OCI-LY1 (cell line): ENCODE measurements at regions not wholly inside any gene's neighbourhood (a gene's known extent, or its start where the extent isn't known, plus 50 kb on each side); places are given as distances from the start of the nearest gene placed in this dataset.
"Not testable (repeated sequence)": the region's sequence is repeated elsewhere in the genome, so short reads cannot be mapped to it uniquely, and the experiment has no call there.

Source experiments
- H2AFZ ChIP-seq: fragments of 200-600 bp; sonication (generic), shearing (Covaris generic); 2 replicates; pipeline ENCODE4 v1.6.0; 2014; ENCODE audit warnings: antibody characterized with exemption, mild to moderate bottlenecking, low read length
- H3F3A ChIP-seq: fragments of 200-600 bp; sonication (generic), shearing (Covaris generic); 2 replicates; pipeline ENCODE4 v1.6.0; 2014; ENCODE audit warnings: mild to moderate bottlenecking, antibody characterized with exemption, low read length, moderate library complexity; ENCODE audit not compliant: insufficient read depth
- H3K27ac ChIP-seq: fragments of 200-600 bp; sonication (generic); 2 replicates; pipeline ENCODE4 v1.5.1; 2014; ENCODE audit warnings: low read length, mixed run types, mild to moderate bottlenecking, low read depth; ENCODE audit not compliant: poor library complexity, severe bottlenecking
- H3K27me3 ChIP-seq: fragments of 200-600 bp; sonication (generic); 2 replicates; pipeline ENCODE4 v1.6.0; 2014; ENCODE audit warnings: antibody characterized with exemption, mild to moderate bottlenecking, low read length, moderate library complexity; ENCODE audit not compliant: insufficient read depth
- H3K36me3 ChIP-seq: fragments of 200-600 bp; sonication (generic); 2 replicates; pipeline ENCODE4 v1.6.1; 2014; ENCODE audit warnings: mild to moderate bottlenecking, antibody characterized with exemption, low read length, moderate library complexity, mixed read lengths; ENCODE audit not compliant: insufficient read depth
- H3K4me1 ChIP-seq: fragments of 200-600 bp; sonication (generic); 2 replicates; pipeline ENCODE4 v1.5.1; 2014; ENCODE audit warnings: mild to moderate bottlenecking, low read length, moderate library complexity; ENCODE audit not compliant: insufficient read depth, severe bottlenecking
- H3K4me2 ChIP-seq: fragments of 200-600 bp; sonication (generic), shearing (Covaris generic); 2 replicates; pipeline ENCODE4 v1.6.1; 2014; ENCODE audit warnings: low read length
- H3K4me3 ChIP-seq: fragments of 200-600 bp; sonication (generic); 2 replicates; pipeline ENCODE4 v1.5.1; 2014; ENCODE audit warnings: low read length, low read depth, mild to moderate bottlenecking, mixed read lengths; ENCODE audit not compliant: poor library complexity, severe bottlenecking
- H3K79me2 ChIP-seq: fragments of 200-600 bp; shearing (Covaris generic); 2 replicates; pipeline ENCODE4 v1.6.1; 2016; ENCODE audit warnings: mixed run types, low read length, mixed read lengths; ENCODE audit not compliant: insufficient read depth
- H3K9ac ChIP-seq: fragments of 200-600 bp; sonication (generic), shearing (Covaris generic); 2 replicates; pipeline ENCODE4 v1.6.1; 2014; ENCODE audit warnings: mild to moderate bottlenecking, low read length, mixed read lengths
- H3K9me2 ChIP-seq: fragments of 200-600 bp; sonication (generic), shearing (Covaris generic); 2 replicates; pipeline ENCODE4 v1.6.1; 2014; ENCODE audit warnings: low read depth, mild to moderate bottlenecking, low read length, mixed read lengths
- H3K9me3 ChIP-seq: fragments of 200-600 bp; shearing (Covaris generic); 2 replicates; pipeline ENCODE4 v1.6.1; 2014; ENCODE audit warnings: low read length, mixed read lengths
- H4K20me1 ChIP-seq: fragments of 200-600 bp; sonication (generic), shearing (Covaris generic); 2 replicates; pipeline ENCODE4 v1.6.0; 2016; ENCODE audit warnings: mild to moderate bottlenecking, low read length; ENCODE audit not compliant: insufficient read depth
- CTCF ChIP-seq: fragments of 200-600 bp; sonication (generic), shearing (Covaris generic); IDR thresholded peaks from 2 replicates; pipeline ENCODE4 v1.5.1; 2017; ENCODE audit warnings: mild to moderate bottlenecking, antibody characterized with exemption, low read length, moderate library complexity, mixed read lengths
- EZH2 ChIP-seq: fragments of 200-600 bp; sonication (generic), shearing (Covaris generic); IDR thresholded peaks from 2 replicates; pipeline ENCODE4 v1.8.0; 2017; ENCODE audit warnings: borderline replicate concordance, mixed run types, mild to moderate bottlenecking, antibody characterized with exemption, low read length, moderate library complexity, mixed read lengths

- H3K27me3 ChIP-seq = no peaks in the 10 kb centered on the region
- no peaks in the 10 kb centered on the region for H4K20me1 ChIP-seq
- H3K4me1 ChIP-seq = no peaks in the 10 kb centered on the region
- no peak overlapping the region for H3K27ac ChIP-seq
- H3K4me3 ChIP-seq = no peak overlapping the region
- H3K9ac ChIP-seq = no peak overlapping the region
- no peak overlapping the region for H2AFZ ChIP-seq
- H3F3A ChIP-seq = no peaks in the 10 kb centered on the region
- TF ChIP-seq CTCF = no peak
- TF ChIP-seq EZH2 = no peak
- H3K36me3 ChIP-seq = no peaks in the 10 kb centered on the region
- H3K9me3 ChIP-seq = no peaks in the 10 kb centered on the region
- no peaks in the 10 kb centered on the region for H3K79me2 ChIP-seq
- H3K9me2 ChIP-seq = no peaks in the 10 kb centered on the region
- no peak overlapping the region for H3K4me2 ChIP-seq
Observed at GRCh38 chr15:96869790-96870189, 539.3 kb downstream of the NR2F2 start.

- H3K27ac ChIP-seq = no peak overlapping the region
- H3K4me1 ChIP-seq = no peaks in the 10 kb centered on the region
- no peaks in the 10 kb centered on the region for H3K36me3 ChIP-seq
- no peaks in the 10 kb centered on the region for H3K9me3 ChIP-seq
- H3K9me2 ChIP-seq = no peaks in the 10 kb centered on the region
- no peaks in the 10 kb centered on the region for H3K27me3 ChIP-seq
- no peaks in the 10 kb centered on the region for H3K79me2 ChIP-seq
- TF ChIP-seq CTCF = no peak
- TF ChIP-seq EZH2 = no peak
- no peak overlapping the region for H3K4me2 ChIP-seq
- H3F3A ChIP-seq = no peaks in the 10 kb centered on the region
- no peak overlapping the region for H2AFZ ChIP-seq
- no peak overlapping the region for H3K9ac ChIP-seq
- H3K4me3 ChIP-seq = no peak overlapping the region
- H4K20me1 ChIP-seq = no peaks in the 10 kb centered on the region
Observed at GRCh38 chr15:96870580-96870979, 540.1 kb downstream of the NR2F2 start.

- H3K27ac ChIP-seq, H3K79me2 ChIP-seq, H3K4me3 ChIP-seq, H3K4me2 ChIP-seq, H3F3A ChIP-seq, H3K27me3 ChIP-seq, H3K9ac ChIP-seq, H4K20me1 ChIP-seq, H3K9me3 ChIP-seq, H3K9me2 ChIP-seq, H3K4me1 ChIP-seq, H2AFZ ChIP-seq, H3K36me3 ChIP-seq: not testable (repeated sequence)
Observed at GRCh38 chr15:96877442-96877841, 546.9 kb downstream of the NR2F2 start.

GRCh38 chr15:96878129-96878528, 547.6 kb downstream of the NR2F2 start:
- Histone ChIP-seq H3K4me1 (no peaks in the 10 kb centered on the region), H2AFZ (no peak overlapping the region), H4K20me1 (no peaks in the 10 kb centered on the region), H3K9me3 (no peaks in the 10 kb centered on the region), H3K9ac (no peak overlapping the region), H3K9me2 (no peaks in the 10 kb centered on the region), H3K27ac (no peak overlapping the region), H3K27me3 (no peaks in the 10 kb centered on the region), H3K4me3 (no peak overlapping the region), H3F3A (no peaks in the 10 kb centered on the region), H3K36me3 (no peaks in the 10 kb centered on the region), H3K4me2 (no peak overlapping the region), H3K79me2 (no peaks in the 10 kb centered on the region)
- TF ChIP-seq CTCF (no peak), EZH2 (no peak)
